ENCODE measurements at regions not wholly inside any gene's neighbourhood (a gene's known extent, or its start where the extent isn't known, plus 50 kb on each side); places are given as distances from the start of the nearest gene placed in this dataset.
"Not testable (repeated sequence)": the region's sequence is repeated elsewhere in the genome, so short reads cannot be mapped to it uniquely, and the experiment has no call there.

DNA sequence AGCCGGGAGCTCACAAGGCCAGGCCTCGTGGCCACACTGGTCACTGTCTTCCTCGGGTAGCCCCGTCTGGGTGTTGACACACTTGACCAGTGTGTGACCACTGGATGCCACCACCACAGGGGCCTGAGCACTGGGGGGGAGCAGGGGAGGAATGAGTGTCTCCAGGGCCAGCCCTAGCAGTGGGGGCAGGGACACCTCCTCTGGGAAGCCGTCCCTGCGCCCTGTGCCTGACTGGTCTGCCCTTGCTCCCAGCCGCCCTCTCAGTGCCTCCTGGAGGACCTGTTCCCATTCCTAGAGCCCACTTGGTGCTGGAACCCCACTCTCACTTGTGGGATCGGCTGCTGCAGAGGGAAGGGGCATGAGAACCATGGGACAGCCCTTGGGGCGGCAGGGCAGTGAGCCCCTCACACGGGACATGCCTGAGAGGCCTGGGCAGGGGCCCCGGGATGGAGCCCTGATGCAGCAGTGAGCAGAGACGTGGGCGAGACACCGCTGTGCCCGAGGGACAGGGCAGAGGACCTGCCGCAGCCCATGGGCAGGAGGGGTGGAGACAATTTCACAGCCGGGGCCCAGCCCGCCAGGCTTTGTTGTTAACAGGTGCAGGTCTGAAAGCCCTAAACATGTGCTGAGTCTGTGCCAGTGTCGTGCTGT is 121.7 kb upstream of the AKAP13 start:
- not testable (repeated sequence) for DNase-seq (ENCODE audit: low read depth); H3K4me3 ChIP-seq (ENCODE audit: low read length)

DNA sequence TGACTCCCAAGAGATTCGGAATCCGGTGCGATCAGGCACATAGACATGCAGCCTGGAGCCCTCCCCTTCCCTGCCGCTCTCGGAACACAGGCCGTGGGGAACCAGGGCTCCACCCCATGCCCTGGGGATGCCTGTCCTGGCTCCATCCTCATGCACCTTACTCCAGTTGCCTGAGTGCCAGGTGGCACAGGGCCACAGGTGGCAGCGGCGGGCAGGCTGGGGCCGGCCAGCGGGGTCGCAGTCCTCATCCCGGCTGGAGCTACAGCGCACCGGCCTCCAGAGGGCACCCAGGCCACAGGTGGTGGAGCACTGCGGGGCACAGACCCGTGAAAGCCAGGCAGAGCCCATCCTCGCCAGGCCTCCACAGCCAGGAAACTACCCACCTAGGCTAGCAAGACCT is 119.9 kb upstream of the AKAP13 start:
- DNase-seq (ENCODE audit: low read depth); H3K4me3 ChIP-seq (ENCODE audit: low read length): not testable (repeated sequence)

DNA sequence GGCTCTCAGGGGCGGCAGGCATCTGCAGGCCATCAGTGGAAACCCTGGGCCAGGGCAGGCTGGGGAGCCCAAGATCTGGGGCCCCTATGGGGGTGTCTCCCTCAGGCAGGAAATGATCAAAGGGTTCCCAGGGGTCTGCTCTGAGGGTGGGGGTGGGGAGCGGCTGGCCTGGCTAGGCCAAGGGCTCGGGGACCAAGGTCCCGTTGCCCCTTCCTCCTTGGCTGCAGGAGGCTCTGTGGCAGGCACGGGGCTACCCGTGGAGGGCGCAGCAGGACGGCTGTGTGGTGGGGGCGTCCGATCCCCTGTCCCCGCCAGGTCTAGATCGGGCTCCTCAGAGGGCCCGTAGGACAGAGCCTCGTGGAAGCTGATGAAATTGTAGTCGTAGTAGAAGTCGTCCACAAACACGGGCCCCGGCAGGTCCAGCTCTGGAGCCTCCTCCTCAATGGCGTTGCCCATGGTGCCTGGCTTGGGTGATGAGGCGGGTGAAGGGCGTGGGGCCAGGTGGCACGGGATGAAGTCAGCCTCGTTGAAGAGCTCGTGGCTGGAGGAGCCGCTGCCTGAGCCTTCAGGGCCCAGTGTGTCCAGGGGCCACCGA is 117.8 kb upstream of the AKAP13 start:
- not testable (repeated sequence) for DNase-seq (ENCODE audit: low read depth); H3K4me3 ChIP-seq (ENCODE audit: low read length)

DNA sequence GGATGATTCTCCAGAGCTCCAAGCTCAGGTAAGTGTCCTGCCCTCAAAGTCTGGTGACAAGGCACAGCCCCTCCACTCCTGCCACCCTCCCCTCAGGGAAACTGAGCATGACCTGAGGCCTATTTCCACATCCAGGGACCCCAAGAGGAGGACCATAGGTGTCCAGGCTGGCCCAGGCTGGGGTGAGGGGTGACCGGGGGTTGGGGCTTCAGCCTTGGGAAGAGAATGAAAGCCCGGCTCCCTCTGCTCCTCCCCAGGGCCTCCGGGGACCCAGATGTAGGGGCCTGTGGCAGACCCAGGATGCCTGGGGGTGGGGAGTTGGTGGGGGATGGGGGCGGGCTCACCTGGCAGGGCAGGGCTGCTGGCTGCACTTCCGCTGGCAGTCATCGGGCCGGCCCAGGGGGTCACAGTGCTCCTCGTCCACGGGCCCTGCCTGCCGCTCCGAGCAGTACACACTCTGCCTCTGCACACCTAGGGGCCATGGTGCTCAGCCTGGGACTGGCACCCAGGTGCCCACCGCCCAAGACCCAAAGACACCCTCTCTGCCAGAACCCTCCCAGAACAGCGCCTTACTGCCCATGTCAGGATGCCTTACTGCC is 116.5 kb upstream of the AKAP13 start:
- not testable (repeated sequence) for DNase-seq (ENCODE audit: low read depth); H3K4me3 ChIP-seq (ENCODE audit: low read length)

DNA sequence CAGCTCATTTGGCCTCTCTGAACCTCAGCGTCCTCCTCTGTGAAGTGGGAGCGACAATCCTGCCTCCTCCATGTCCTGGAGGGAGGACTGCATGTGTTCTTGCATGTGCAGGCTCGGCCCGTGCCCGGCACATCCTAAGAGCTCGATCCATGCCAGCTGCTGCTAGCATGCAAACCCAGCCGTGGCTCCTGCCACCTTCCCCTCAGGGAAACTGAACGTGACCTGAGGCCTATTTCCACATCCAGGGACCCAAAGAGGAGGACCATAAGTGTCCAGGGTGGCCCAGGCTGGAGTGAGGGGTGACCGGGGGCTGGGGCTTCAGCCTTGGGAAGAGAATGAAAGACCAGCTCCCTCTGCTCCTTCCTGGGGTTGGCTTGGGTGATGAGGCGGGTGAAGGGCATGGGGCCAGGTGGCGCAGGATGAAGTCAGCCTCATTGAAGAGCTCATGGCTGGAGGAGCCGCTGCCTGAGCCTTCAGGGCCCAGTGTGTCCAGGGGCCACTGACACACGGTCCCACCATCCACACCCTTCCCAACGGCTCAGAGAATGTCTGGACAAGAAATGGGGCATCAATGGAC is 115.7 kb upstream of the AKAP13 start:
- not testable (repeated sequence) for DNase-seq (ENCODE audit: low read depth); H3K4me3 ChIP-seq (ENCODE audit: low read length)

DNA sequence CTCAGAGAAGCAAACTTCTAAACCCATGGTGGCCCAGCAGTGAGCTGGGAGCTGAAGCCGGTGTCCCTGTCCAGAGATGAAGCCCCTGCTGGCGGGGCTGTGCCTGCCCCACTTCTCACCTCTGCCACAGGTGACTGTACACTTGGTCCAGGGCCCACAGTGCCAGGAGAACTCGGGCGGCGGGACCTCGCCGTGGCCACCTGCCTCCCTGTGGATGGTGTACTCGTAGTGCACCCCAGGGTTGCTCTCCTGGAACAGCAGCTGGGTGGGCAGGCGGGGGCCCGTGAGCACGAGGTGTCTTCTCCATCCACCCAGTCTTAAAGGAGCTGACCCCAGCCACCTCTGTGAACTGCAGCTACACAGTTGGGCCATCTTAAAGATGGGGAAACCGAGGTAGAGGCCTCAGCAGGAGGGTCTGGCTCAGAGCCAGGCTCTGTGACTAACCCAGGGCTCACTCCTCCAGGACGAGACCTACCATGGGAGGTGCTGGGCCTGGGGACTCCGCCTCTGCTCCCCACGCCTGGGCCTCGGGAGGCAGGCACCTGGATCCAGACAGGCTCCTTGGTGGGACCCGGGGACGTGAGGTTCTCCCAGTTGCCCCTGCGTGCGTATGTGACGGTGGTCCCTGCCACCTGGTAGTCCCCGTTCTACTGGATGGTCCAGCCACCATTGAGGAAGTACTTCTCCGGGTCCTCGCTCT is 113.1 kb upstream of the AKAP13 start:
- DNase-seq (ENCODE audit: low read depth); H3K4me3 ChIP-seq (ENCODE audit: low read length): not testable (repeated sequence)

DNA sequence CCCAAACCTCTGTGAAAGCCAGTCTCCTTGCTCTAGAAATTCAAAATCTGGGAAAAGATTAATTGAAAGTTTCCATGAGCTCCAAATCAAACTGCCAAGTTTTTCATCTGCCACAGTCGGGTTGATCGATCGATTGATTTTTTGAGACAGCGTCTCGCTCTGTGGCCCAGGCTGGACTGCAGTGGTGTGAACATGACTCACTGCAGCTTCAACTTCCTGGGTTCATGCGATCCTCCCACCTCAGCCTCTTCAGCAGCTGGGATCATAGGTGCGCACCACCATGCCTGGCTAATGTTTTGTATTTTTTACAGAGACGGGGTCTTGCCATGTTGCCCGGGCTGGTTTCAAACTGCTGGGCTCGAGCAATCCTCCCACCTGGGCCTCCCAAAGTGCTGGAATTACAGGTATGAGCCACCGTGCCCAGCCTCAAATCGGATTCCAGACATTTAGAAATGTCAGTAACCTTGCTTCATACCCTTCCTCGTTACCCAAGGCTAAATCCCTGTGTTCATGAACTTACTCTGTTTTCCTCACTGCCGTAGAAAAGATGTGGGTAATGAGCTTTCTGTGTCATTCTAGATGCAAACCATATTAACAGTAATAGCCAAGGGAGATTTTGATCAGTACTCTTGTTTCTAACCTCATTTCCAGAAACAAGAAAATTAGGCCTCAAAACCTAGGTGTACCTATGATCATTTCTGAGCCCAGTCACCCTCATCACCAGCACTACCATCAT is 105.9 kb upstream of the AKAP13 start:
- DNase-seq (ENCODE audit: low read depth) = no peak
- H3K4me3 ChIP-seq (ENCODE audit: low read length) = no peak overlapping the region
- TF ChIP-seq, protein P1, sequence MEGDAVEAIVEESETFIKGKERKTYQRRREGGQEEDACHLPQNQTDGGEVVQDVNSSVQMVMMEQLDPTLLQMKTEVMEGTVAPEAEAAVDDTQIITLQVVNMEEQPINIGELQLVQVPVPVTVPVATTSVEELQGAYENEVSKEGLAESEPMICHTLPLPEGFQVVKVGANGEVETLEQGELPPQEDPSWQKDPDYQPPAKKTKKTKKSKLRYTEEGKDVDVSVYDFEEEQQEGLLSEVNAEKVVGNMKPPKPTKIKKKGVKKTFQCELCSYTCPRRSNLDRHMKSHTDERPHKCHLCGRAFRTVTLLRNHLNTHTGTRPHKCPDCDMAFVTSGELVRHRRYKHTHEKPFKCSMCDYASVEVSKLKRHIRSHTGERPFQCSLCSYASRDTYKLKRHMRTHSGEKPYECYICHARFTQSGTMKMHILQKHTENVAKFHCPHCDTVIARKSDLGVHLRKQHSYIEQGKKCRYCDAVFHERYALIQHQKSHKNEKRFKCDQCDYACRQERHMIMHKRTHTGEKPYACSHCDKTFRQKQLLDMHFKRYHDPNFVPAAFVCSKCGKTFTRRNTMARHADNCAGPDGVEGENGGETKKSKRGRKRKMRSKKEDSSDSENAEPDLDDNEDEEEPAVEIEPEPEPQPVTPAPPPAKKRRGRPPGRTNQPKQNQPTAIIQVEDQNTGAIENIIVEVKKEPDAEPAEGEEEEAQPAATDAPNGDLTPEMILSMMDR (conservative IDR thresholded peaks at IDR 0.05; ENCODE audit: low read depth, low read length) = no peak

DNA sequence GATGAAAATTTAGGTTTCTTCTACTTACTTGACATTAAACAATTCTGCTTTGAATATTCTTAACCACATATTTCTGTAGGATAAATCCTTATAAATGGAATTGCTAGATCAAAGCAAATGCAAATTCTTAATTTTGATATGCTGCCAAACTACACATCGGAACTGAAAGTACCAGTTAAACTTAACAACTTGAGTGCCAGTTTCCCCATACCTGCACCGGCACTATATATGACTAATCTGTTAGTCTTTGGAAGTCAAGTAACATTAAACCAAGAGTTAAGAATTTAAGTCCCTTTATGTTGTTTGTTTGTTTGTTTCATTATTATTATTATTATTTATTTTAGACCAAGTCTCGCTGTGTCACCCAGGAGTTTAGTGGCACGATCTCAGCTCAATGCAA is 103.9 kb upstream of the AKAP13 start:
- H3K4me3 ChIP-seq (ENCODE audit: low read length) = no peak overlapping the region
- TF ChIP-seq, protein P1 (conservative IDR thresholded peaks at IDR 0.05; ENCODE audit: low read depth, low read length) = no peak
- DNase-seq (ENCODE audit: low read depth) = no peak

DNA sequence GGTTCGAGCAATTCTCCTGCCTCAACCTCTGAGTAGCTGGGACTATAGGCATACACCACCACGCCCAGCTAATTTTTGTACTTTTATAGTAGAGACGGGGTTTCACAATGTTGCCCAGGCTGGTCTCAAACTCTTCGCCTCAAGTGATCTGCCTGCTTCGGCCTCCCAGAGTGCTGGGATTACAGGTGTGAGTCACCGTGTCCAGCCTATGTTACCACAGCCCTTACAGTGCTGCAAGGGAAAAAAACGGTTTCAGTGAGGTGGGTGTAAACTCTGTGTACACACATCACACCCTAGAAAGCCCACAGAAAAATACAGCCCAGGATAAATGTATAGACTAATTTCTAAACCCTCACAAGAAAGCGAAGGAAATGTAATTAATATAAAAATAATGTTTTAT is 103.5 kb upstream of the AKAP13 start:
- TF ChIP-seq, protein P1 (conservative IDR thresholded peaks at IDR 0.05; ENCODE audit: low read depth, low read length) = no peak
- DNase-seq (ENCODE audit: low read depth) = no peak
- H3K4me3 ChIP-seq (ENCODE audit: low read length) = no peak overlapping the region
